Heart right ventricle (tissue), 16 donors: ENCODE measurements at regions not wholly inside any gene's neighbourhood (a gene's known extent, or its start where the extent isn't known, plus 50 kb on each side); places are given as distances from the start of the nearest gene placed in this dataset.

Experiments
- ATAC-seq, 8 donors: fragments of 200-7000 bp; cut with Tn5 transposase; one replicate each; pipeline ENCODE4 v1.9.1; 2020; ENCODE audit warnings: mild to moderate bottlenecking in 8 of 8, moderate library complexity in 8 of 8, moderate number of reproducible peaks in 1 of 8
- DNase-seq, 2 donors: peaks; one replicate each; pipeline ENCODE4 v3.0.0-alpha.2; 2020
- H3K27ac ChIP-seq, 10 donors: fragments of 200-600 bp; sonication (generic) in 2 of 10; one replicate each; pipeline versions ENCODE4 v1.5.0 to v1.8.0; 2020 to 2022; ENCODE audit warnings: mild to moderate bottlenecking in 3 of 10
- H3K27me3 ChIP-seq, 7 donors: fragments of 200-600 bp; one replicate each; pipeline ENCODE4 v1.8.0; 2021 to 2022; ENCODE audit warnings: mild to moderate bottlenecking in 2 of 7
- H3K36me3 ChIP-seq, 9 donors: fragments of 200-600 bp; sonication (generic) in 1 of 9; one replicate each; pipeline versions ENCODE4 v1.5.0 to v1.8.0; 2020 to 2022; ENCODE audit warnings: mild to moderate bottlenecking in 2 of 9
- H3K4me1 ChIP-seq, 9 donors: fragments of 200-600 bp; sonication (generic) in 1 of 9; one replicate each; pipeline versions ENCODE4 v1.5.0 to v1.8.0; 2020 to 2022; ENCODE audit warnings: mild to moderate bottlenecking in 4 of 9
- H3K4me3 ChIP-seq, 10 donors: fragments of 200-600 bp; sonication (generic) in 2 of 10; one replicate each; pipeline versions ENCODE4 v1.5.0 to v1.8.0; 2020 to 2022; ENCODE audit warnings: mild to moderate bottlenecking in 7 of 10, moderate library complexity in 2 of 10
- H3K9me3 ChIP-seq, 11 donors: fragments of 200-600 bp in 10 of 11; sonication (generic) in 2 of 11; one replicate each; pipeline versions ENCODE4 v1.5.0 to v1.8.0; 2013 to 2022; ENCODE audit warnings: mild to moderate bottlenecking in 2 of 11, control low read depth in 1 of 11, moderate library complexity in 1 of 11
- CTCF ChIP-seq, 9 donors: fragments of 200-600 bp; sonication (generic) in 2 of 9; IDR thresholded peaks; one replicate each; pipeline versions ENCODE4 v1.5.0 to v1.8.0; 2021 to 2022; ENCODE audit warnings: antibody characterized with exemption in 9 of 9, mild to moderate bottlenecking in 5 of 9, moderate library complexity in 1 of 9
- WGBS, 2 donors: extraction: QIAGEN DNeasy Blood & Tissue Kit; methylation state at CpG; one replicate each; pipeline ENCODE4 v1.1.7; 2013; ENCODE audit warnings: inconsistent platforms in 1 of 2; 5-methylcytosine and 5-hydroxymethylcytosine counted together
- intact Hi-C, 10 donors: fragments of 100-400 bp; cut with DNase I; formaldehyde crosslinking; loops; one replicate each; pipeline versions ENCODE4 v1.11.1 to v1.14.2; 2022
- donor health status: Arrhythmogenic right ventricular cardiomyopathy.
- donor health status: ischemic (EF 13 %, LVEDD 7.1; RV severe dilation, severe dysfunction).
- donor health status: healthy with polysubstance abuse.
- donor health status: DM: no; HTN: yes; CAD: no.
- donor health status: DM: no; HTN: no; CAD: no.
- donor health status: ischemic (EF 25% LVEDD 6.9; RV normal size, moderate dysfunction).
- donor health status: ischemic (EF 25% LVEDD 5.7; RV mildly dilated, moderate dysfunction).
- donor health status: healthy.
- donor health status: DM: yes; HTN: yes; CAD: no.
- donor health status: Ischemic cardiomyopathy.
- donor health status: ischemic (EF 35%, LVEDD 5.7; RV mildly dilated, moderate dysfunction).
- donor health status: nonischemic (EF 11% LVEDD 7.7; RV severe dilation, severe dysfunction).
- donor health status: DM: yes; HTN: yes; CAD: no.
- donor health status: PGD.
- donor health status: ischemic (EF 29% LVEDD 5.4; RV normal size, mild dysfunction).
- donor health status: nonischemic (EF 23%, LVEDD 6.1; RV moderate dilation, normal function).

DNA sequence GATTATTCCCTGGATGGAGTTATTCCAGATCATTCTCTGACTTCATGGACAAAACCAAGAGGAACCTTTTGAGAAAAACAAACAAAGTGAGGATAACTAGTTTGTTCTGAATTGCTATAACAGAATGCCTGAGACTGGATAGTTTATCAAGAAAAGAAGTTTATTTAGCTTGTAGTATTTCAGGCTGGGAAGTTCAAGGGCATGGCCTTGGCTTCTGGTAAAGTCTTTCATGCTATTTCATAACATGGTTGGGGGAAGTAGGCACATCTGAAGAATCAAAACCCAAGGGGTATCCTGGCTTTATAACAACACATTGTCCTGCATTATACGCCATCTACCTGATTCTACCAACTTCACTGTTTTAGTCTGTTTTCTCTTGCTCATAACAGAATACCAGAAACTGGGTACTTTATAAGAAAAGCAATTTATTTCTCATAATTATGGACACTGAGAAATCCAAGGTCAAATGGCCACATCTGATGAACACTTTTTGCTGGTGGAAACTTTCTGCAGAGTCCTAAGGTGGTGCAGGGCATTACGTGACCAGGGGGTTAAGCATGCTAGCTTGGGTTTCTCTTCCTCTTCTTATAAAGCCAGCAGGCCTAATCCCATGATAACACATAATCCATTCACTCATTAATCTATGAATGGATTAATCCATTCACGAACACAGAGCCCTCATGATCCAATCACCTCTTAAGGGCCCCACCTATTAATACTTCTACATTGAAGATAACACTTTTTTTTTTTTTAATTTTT lies 186.1 kb upstream of the PRSS16 start:
- no peak for TF ChIP-seq CTCF (IDR thresholded peaks at IDR 0.05)
- Histone ChIP-seq H3K4me1 (no peaks in the 10 kb centered on the region), H3K27me3 (peaks cover 0 to 29% (median 6%) of the 10 kb centered on the region in 7 donors), H3K36me3 (no peaks in the 10 kb centered on the region), H3K9me3 (no peaks in the 10 kb centered on the region), H3K27ac (no peak overlapping the region), H3K4me3 (no peak overlapping the region)
- ATAC-seq, result no peak
- WGBS, 2 donors, result 88 to 91% methylated on average over 3 of the region's 3 CpGs
- intact Hi-C loops, result no loop called here
- DNase-seq, result no peak

- Histone ChIP-seq H3K27ac (no peak overlapping the region), H3K36me3 (no peaks in the 10 kb centered on the region), H3K4me3 (no peak overlapping the region), H3K27me3 (peaks cover 0 to 24% (median 3%) of the 10 kb centered on the region in 7 donors), H3K4me1 (no peaks in the 10 kb centered on the region), H3K9me3 (no peaks in the 10 kb centered on the region)
- no peak for DNase-seq
- ATAC-seq, result no peak
- no peak for TF ChIP-seq CTCF (IDR thresholded peaks at IDR 0.05)
- intact Hi-C loops, result no loop called here
These were observed 184.7 kb upstream of the PRSS16 start for GRCh38 chr6:27062755-27063154.

GRCh38 chr6:27065183-27065582 lies 182.3 kb upstream of the PRSS16 start:
- DNase-seq, result no peak
- H3K4me1 ChIP-seq, result no peaks in the 10 kb centered on the region
- 78 to 81% methylated on average over 3 of the region's 3 CpGs for WGBS, 2 donors
- ATAC-seq, result no peak
- no peaks in the 10 kb centered on the region for H3K9me3 ChIP-seq
- no peak overlapping the region for H3K27ac ChIP-seq
- peaks cover 0 to 38% (median 9%) of the 10 kb centered on the region in 7 donors for H3K27me3 ChIP-seq
- no peaks in the 10 kb centered on the region for H3K36me3 ChIP-seq
- no peak for TF ChIP-seq CTCF (IDR thresholded peaks at IDR 0.05)
- no peak overlapping the region for H3K4me3 ChIP-seq
- intact Hi-C loops, result no loop called here

DNA sequence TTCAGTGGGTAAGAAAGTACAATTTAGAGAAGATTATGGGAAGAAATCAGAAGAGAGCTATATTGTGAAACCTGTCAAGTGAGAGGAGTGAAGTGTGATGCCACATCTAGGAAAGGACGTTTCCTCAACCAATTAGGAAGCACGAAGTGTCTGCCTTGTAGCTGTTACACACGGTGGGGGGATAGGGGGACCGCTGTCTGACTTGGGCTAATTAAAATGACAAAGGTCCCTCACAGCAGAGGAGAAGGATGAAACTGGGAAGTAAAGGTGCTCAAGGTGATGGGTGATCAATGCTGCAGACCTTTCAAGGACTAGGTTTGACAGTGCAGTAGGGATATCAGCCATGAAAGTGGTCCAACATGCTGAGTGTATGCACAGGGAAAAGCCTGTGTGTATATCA lies 181.1 kb upstream of the PRSS16 start:
- no peak for TF ChIP-seq CTCF (IDR thresholded peaks at IDR 0.05)
- peaks cover 0 to 47% (median 13%) of the 10 kb centered on the region in 7 donors for H3K27me3 ChIP-seq
- no peak for ATAC-seq
- H3K4me1 ChIP-seq, result no peaks in the 10 kb centered on the region
- no peak overlapping the region for H3K4me3 ChIP-seq
- no peaks in the 10 kb centered on the region for H3K36me3 ChIP-seq
- no peak for DNase-seq
- 20 to 24% methylated on average over 4 of the region's 4 CpGs for WGBS, 2 donors
- intact Hi-C loops, result no loop called here
- H3K9me3 ChIP-seq, result no peaks in the 10 kb centered on the region
- H3K27ac ChIP-seq, result no peak overlapping the region
